ENCODE measurements at regions not wholly inside any gene's neighbourhood (a gene's known extent, or its start where the extent isn't known, plus 50 kb on each side); places are given as distances from the start of the nearest gene placed in this dataset.

DNA sequence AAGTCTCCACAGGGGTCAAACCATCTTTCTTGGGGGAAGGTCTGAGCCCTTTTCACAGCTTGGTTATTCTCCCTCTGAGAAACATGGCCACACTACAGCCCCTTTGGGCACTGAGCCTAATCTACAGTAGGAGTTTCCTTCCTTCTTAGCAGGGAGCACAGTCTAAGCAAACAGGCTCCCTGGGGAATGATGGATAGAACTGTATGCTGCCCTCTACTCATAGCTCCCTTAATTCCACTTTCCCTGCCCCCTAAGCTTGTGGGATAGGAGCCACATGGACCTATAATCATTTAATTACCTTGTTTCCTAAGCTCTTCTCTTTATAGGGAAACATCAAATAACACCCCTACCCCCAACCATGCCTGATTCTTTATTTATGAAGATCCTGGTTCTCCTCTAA, 442.1 kb upstream of the MEX3C start:
- H2BK120ac ChIP-seq (replicated peaks; ENCODE audit: low read depth, low read length), result no peak overlapping the region
- H4K8ac ChIP-seq (ENCODE audit: extremely low read depth, insufficient read depth, low read length), result no peak overlapping the region
- no peak overlapping the region for H4K91ac ChIP-seq (replicated peaks; ENCODE audit: insufficient read length, low read length)
- no peak overlapping the region for H3K23ac ChIP-seq (ENCODE audit: insufficient read length)
- H2BK12ac ChIP-seq (ENCODE audit: low read depth, low read length), result no peak overlapping the region
- TF ChIP-seq RBBP5 (IDR thresholded peaks at IDR 0.05; ENCODE audit: borderline replicate concordance, low read depth, low read length) (no peak), CREB1 (IDR thresholded peaks at IDR 0.05) (no peak), SP4 (IDR thresholded peaks at IDR 0.05; ENCODE audit: low read length) (no peak), YY1 (IDR thresholded peaks at IDR 0.05; ENCODE audit: low read depth, low read length) (no peak), BACH1 (IDR thresholded peaks at IDR 0.05; ENCODE audit: low read length) (no peak), RNF2 (IDR thresholded peaks at IDR 0.05; ENCODE audit: borderline replicate concordance, low read depth, low read length, missing control alignments, poor library complexity, severe bottlenecking) (no peak), GTF2F1 (IDR thresholded peaks at IDR 0.05; ENCODE audit: borderline replicate concordance, low read depth, low read length) (no peak), SP2 (IDR thresholded peaks at IDR 0.05; ENCODE audit: low read length) (no peak), JUN (IDR thresholded peaks at IDR 0.05; ENCODE audit: low read depth, low read length) (no peak), SIRT6 (IDR thresholded peaks at IDR 0.05; ENCODE audit: low read length) (no peak), POU5F1 (IDR thresholded peaks at IDR 0.05; ENCODE audit: low read depth, low read length) (no peak), HDAC2 (IDR thresholded peaks at IDR 0.05; ENCODE audit: borderline replicate concordance in 1 of 2, low read depth in 2 of 2, low read length in 2 of 2) (no peak), TAF1 (IDR thresholded peaks at IDR 0.05; ENCODE audit: low read depth, low read length) (no peak), E2F6 (IDR thresholded peaks at IDR 0.05) (no peak)
- no peaks in the 10 kb centered on the region for H3K79me2 ChIP-seq (ENCODE audit: control insufficient read depth in 1 of 2, insufficient read depth in 2 of 2, low read length in 2 of 2)
- no peak overlapping the region for H3K4me2 ChIP-seq (ENCODE audit: insufficient read depth in 1 of 2, low read depth in 2 of 2, low read length in 2 of 2)
- POLR2A ChIA-PET (ENCODE audit: partially characterized antibody), result interaction anchor here (1.0 to 1.2 kb wide), 2 partner anchors 9 to 15 kb away, joined by 3 to 4 read pairs; no protein-coding TSS in a partner anchor
- DNase-seq (ENCODE audit: low read depth in 1 of 2, low spot score in 2 of 2), result no peak
- H3K27me3 ChIP-seq (replicated peaks in 1 of 4; ENCODE audit: control insufficient read depth in 3 of 4, extremely low read depth in 1 of 4, insufficient read depth in 3 of 4, low read length in 3 of 4), result no peaks in the 10 kb centered on the region
- peaks cover 15 to 22% of the 10 kb centered on the region in 2 experiments; a peak in 3 of 4 replicates for H3K9me3 ChIP-seq (ENCODE audit: insufficient read depth in 2 of 2, low read depth in 1 of 2, low read length in 1 of 2)
- no peak overlapping the region for H3K9ac ChIP-seq (replicated peaks in 1 of 4; ENCODE audit: extremely low read depth in 1 of 4, low read depth in 3 of 4, low read length in 3 of 4)
- no peaks in the 10 kb centered on the region for H4K20me1 ChIP-seq (replicated peaks in 1 of 2; ENCODE audit: control insufficient read depth in 1 of 2, insufficient read depth in 2 of 2, low read length in 2 of 2)
- no peak overlapping the region for H2AK5ac ChIP-seq (ENCODE audit: low read depth, low read length)
- H2BK20ac ChIP-seq (ENCODE audit: low read length), result no peak overlapping the region
- no peak overlapping the region for H2BK15ac ChIP-seq (ENCODE audit: low read length)
- no peak overlapping the region for H3K18ac ChIP-seq (ENCODE audit: extremely low read depth, low read length)
- CTCF ChIA-PET (ENCODE audit: partially characterized antibody), result interaction anchor here (1.6 to 3.1 kb wide), 2 partner anchors 14 to 18 kb away, joined by 6 to 16 read pairs; no protein-coding TSS in a partner anchor
- H3K4ac ChIP-seq (replicated peaks; ENCODE audit: insufficient read length, low read depth, low read length), result no peak overlapping the region
- FAIRE-seq, result no peak
- no peak overlapping the region for H2BK5ac ChIP-seq (ENCODE audit: low read depth, low read length)
- no peaks in the 10 kb centered on the region for H3K23me2 ChIP-seq (ENCODE audit: low read depth, low read length)
- H3K4me3 ChIP-seq (ENCODE audit: extremely low read depth in 1 of 4, insufficient read depth in 2 of 4, low read depth in 3 of 4, low read length in 4 of 4), result no peak overlapping the region
- H3K56ac ChIP-seq (replicated peaks; ENCODE audit: insufficient read length, low read depth, low read length), result no peak overlapping the region
- H3K14ac ChIP-seq (ENCODE audit: insufficient read length), result no peak overlapping the region
- no peaks in the 10 kb centered on the region for H3K4me1 ChIP-seq (replicated peaks in 1 of 4; ENCODE audit: control insufficient read depth in 3 of 4, insufficient read depth in 4 of 4, low read length in 3 of 4)
- H3K27ac ChIP-seq (ENCODE audit: low read depth, low read length), result no peak overlapping the region
- H3K36me3 ChIP-seq (ENCODE audit: control insufficient read depth in 2 of 4, insufficient read depth in 4 of 4, low read length in 3 of 4), result no peaks in the 10 kb centered on the region
- no peak overlapping the region for H2AFZ ChIP-seq (ENCODE audit: low read length)
- H4K5ac ChIP-seq (ENCODE audit: insufficient read length, low read depth, low read length), result no peak overlapping the region
- no peaks in the 10 kb centered on the region for H3K79me1 ChIP-seq (ENCODE audit: low read depth, low read length)
